ENCODE measurements at regions not wholly inside any gene's neighbourhood (a gene's known extent, or its start where the extent isn't known, plus 50 kb on each side); places are given as distances from the start of the nearest gene placed in this dataset.

GRCh38 chr15:39456582-39457330, 124.1 kb upstream of the THBS1 start:
- DNase-seq (ENCODE audit: extremely low read depth in 1 of 11, low read depth in 9 of 11, low spot score in 4 of 11): no peak

GRCh38 chr15:39458131-39458530, 122.7 kb upstream of the THBS1 start:
- DNase-seq (ENCODE audit: extremely low read depth in 1 of 11, low read depth in 9 of 11, low spot score in 4 of 11): no peak

GRCh38 chr15:39459548-39459947, 121.3 kb upstream of the THBS1 start:
- no peak for DNase-seq (ENCODE audit: extremely low read depth in 1 of 11, low read depth in 9 of 11, low spot score in 4 of 11)

GRCh38 chr15:39460748-39461147, 120.1 kb upstream of the THBS1 start:
- DNase-seq (ENCODE audit: extremely low read depth in 1 of 11, low read depth in 9 of 11, low spot score in 4 of 11): no peak

DNA sequence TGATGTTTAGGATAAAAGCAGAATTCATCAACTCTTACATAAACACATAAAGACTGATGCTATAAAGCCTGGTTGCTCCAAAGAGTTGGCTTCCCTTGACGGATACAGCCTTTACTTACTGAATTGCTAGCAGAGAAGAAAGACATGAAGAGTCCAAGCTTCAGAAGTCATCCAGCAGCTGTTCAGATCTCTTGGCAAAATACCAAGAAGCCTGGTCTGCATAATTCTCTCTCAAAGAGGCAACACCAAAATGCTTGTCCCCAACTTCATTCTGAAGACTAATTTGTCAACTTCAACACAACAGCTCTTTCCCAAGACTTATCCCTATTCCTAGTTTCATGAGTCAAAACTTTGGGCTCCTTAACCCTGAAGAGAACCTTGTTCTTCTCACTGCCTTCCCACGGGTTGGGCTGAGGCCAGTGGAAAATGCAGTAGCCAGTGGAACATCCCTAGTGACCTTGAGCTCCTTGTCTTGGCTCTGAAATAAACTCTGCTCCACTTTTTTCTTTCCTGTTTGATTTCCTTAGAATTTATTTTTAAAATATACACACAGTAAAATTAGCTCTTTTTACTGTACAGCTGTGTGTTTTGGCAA, 119.2 kb upstream of the THBS1 start:
- no peak for DNase-seq (ENCODE audit: extremely low read depth in 1 of 11, low read depth in 9 of 11, low spot score in 4 of 11)

DNA sequence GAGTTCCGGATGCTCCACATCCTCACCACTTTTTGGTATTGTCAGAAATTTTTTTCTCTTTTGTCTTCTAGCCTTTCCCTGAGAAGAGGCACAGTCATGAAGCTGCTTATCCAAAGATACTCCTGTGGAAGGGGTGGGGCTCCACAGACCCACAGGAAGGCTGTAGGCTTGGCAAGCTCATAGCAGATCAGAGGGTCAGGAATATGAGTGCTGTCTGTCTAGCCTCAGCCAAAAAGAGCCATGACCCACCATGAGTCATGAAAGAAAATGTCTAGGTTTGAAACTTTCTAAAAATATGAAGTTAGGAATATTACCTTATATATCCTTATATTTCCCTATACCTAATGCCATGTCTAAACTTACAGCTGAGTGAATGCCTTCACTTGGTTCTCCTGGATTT, 118.2 kb upstream of the THBS1 start:
- no peak for DNase-seq (ENCODE audit: extremely low read depth in 1 of 11, low read depth in 9 of 11, low spot score in 4 of 11)

DNA sequence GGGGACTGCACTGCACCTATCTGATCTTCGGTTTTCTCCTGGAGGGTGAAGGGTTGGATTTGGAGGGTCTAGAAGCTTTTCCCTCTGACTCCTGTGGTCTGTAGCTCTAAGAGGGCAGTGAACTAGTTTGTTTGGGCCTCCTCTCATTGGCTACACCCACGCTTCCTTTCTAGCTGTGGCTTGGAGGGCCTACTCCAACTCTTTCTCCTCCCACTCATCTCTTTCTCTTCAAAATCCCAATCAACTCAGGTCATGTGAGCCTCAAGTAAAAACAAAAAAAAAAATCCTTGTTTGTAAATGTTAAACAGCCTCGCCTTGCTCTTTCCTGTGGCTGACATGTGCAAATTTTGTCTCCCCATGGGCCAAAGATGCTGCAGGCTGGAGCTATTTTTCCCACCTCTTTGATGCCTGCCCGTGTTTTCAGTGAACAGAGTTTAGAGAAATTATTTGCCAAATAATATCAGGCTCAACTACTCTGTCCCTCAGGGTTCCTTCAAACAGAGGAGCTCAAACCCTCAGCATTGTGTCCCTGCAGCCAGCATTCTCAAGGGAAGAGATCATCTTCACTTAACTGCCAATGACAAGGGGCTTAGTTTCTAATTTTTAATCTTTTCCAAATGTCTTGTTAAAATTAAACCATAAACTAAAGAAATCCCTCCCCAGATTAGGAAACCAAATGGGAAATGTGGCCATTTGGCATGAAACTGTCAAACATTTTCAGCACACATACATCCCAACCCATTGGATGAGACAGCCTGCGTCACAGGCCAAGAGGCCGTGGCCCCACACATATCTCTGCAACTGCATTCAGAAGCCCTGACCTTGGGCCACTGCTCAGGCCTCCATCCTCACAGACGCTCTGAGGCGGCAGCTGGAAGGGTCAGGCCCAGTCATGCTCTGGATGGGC, 114.8 kb upstream of the THBS1 start:
- DNase-seq (ENCODE audit: extremely low read depth in 1 of 11, low read depth in 9 of 11, low spot score in 4 of 11): no peak

DNA sequence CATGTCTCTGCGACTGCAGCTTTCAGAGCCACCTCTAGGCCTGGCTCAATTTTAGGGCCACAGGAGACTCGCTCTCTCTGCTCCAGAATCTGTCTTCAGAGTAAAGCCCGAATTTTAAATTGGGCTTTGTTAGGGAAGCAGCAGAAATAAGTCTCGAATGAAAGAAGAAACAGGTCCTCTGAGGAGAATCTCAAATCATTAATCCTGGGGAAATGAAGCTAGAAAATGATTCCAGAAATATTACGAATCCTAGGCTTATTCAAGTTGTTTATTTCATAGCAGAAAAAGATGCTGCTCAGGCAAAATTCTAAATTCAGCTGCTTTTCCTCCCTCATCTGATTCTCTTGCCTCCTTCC, 114.2 kb upstream of the THBS1 start:
- DNase-seq (ENCODE audit: extremely low read depth in 1 of 11, low read depth in 9 of 11, low spot score in 4 of 11): no peak

DNA sequence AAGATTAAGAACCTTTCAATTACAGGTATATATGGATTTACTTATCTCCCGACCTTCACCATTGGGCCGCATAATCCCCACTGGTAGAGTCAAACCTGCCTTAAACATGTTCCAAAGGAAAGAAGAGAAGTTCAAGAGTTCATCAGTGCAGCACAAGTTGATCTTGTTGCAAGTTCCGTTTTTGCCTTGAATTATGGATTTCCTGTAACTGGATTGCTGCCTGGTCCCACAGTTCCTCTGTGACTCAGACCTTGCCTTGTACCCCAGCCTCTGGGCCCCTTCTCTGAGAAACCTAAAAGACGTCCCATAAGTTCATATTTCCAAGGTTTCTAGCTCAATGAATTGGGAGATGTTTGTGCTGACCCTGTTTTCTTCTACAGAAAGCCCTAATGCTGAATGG, 112.5 kb upstream of the THBS1 start:
- DNase-seq (ENCODE audit: extremely low read depth in 1 of 11, low read depth in 9 of 11, low spot score in 4 of 11): no peak

- no peak for DNase-seq (ENCODE audit: extremely low read depth in 1 of 11, low read depth in 9 of 11, low spot score in 4 of 11)
Observed at GRCh38 chr15:39468828-39469227, 112.1 kb upstream of the THBS1 start.

DNA sequence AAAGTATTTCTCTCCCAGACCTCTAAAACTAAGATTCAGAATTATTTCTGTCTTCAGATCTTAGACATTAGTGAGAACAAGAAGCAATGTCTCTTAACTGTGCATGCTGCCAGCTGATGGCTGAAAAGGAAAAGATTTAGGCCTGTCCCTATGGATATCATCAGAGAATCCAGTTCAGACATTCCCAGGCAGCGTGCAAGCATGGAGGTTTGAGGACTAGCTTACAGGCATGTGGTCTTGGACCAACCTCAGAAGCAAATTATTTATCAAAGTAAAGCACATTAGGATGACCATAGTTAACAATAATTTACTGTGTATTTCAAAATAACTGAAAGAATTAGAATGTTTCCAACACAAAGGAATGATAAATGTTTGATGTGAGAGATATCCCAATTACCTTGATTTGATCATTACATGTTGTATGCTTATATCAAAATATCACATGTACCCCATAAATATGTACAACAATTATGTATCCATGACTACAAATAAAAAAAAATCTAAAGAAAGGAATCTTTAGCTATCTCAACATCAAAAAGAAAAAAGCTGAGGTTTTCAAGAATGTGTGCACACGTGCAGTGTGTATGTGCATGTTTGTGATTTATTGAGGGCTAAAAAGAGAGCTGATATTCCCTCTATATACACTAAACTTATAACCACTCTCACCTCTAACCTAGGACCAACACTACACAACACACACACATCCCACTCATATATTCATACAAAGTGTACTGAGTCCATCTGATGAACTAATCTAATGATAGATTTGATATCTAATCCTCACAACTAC, 108.9 kb upstream of the THBS1 start:
- DNase-seq (ENCODE audit: extremely low read depth in 1 of 11, low read depth in 9 of 11, low spot score in 4 of 11): no peak

- peak; percentile 70 to 93 (median 85) for DNase-seq (ENCODE audit: extremely low read depth in 1 of 11, low read depth in 9 of 11, low spot score in 4 of 11)
Observed at GRCh38 chr15:39472621-39473297, 108.1 kb upstream of the THBS1 start.

- peak in 2 of 11 donors; percentile 52 to 61 for DNase-seq (ENCODE audit: extremely low read depth in 1 of 11, low read depth in 9 of 11, low spot score in 4 of 11)
Observed at GRCh38 chr15:39473298-39473947, 107.5 kb upstream of the THBS1 start.

DNA sequence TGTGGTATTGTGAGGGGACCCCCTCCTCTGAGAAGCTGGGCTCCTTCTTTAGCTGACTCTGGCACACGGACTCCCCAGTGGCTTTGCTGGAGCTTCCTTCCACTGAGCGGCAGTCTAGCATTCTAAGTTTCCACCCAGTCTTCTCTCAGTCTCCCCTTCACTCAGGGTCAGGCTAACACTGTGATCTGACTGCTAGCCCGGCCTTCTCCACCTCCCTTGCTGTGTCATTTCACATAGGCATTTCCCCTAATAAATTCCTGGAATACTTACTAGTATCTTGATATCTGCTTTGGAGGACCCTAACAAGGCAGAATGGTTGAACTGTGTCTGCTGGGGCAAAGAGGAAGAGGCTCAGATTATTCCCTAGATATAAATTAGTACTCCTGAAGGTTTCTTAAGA, 106.2 kb upstream of the THBS1 start:
- no peak for DNase-seq (ENCODE audit: extremely low read depth in 1 of 11, low read depth in 9 of 11, low spot score in 4 of 11)

GRCh38 chr15:39478996-39479395, 101.9 kb upstream of the THBS1 start:
- DNase-seq (ENCODE audit: extremely low read depth in 1 of 11, low read depth in 9 of 11, low spot score in 4 of 11): no peak

DNA sequence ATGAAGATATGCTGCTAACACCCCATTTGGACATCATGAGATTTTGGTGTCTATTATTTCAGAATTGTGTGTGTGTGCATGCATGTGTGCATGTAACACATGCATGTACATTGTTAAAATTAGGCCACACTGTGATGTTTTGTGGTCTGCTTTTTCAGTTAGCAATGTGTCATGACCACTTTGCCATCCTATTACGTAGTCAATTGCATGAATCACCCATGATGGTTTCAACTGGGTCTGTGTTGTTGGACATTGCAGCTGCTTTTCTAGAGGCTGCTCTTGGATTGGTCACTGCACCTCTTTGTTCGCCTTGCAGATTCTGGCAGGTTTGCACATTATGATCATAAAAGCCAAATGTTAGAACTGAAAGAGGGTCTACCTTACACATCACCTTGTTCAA, 101.0 kb upstream of the THBS1 start:
- DNase-seq (ENCODE audit: extremely low read depth in 1 of 11, low read depth in 9 of 11, low spot score in 4 of 11): no peak

GRCh38 chr15:39482459-39482858, 98.4 kb upstream of the THBS1 start:
- no peak for DNase-seq (ENCODE audit: extremely low read depth in 1 of 11, low read depth in 9 of 11, low spot score in 4 of 11)
